ENCODE measurements at regions not wholly inside any gene's neighbourhood (a gene's known extent, or its start where the extent isn't known, plus 50 kb on each side); places are given as distances from the start of the nearest gene placed in this dataset.

DNA sequence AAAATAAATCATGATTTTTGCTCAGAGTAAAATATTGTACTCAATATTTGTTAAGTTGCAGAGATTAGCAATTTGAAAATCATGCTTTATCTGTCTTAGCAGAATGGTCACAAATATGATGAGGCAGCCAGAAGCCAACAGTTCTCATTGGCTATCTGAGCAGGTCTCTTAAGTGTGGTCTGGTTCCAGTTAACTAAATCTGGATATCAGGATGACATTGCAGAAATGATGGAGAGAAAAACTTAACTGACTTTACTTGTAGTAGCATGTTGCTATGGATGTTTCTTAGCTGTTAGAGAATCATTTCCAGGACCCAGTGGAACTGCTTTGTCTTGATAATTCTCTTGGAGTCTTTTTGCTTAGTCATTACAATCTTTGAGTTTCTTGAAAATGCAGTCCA is 1070.3 kb downstream of the JRKL start:
- H3K36me3 ChIP-seq (ENCODE audit: control insufficient read depth, insufficient read depth, low read length): no peaks in the 10 kb centered on the region
- CTCF ChIA-PET: no interaction called here
- H3K14ac ChIP-seq (replicated peaks; ENCODE audit: low read depth, low read length): no peak overlapping the region
- H3K56ac ChIP-seq (ENCODE audit: extremely low read depth, insufficient read depth, low read length): no peak overlapping the region
- no peak overlapping the region for H2BK20ac ChIP-seq (ENCODE audit: low read depth, low read length)
- intact Hi-C loops (cut with micrococcal nuclease): no loop called here
- no peak for TF ChIP-seq RAD21 (IDR thresholded peaks at IDR 0.05; ENCODE audit: low read length)
- TF ChIP-seq RCOR1 (IDR thresholded peaks at IDR 0.05; ENCODE audit: insufficient replicate concordance, low read length): no peak
- TF ChIP-seq FOS (IDR thresholded peaks at IDR 0.05; ENCODE audit: low read depth, low read length): no peak
- no peak for TF ChIP-seq MXI1 (IDR thresholded peaks at IDR 0.05; ENCODE audit: borderline replicate concordance, low read depth, low read length)
- H2AFZ ChIP-seq (replicated peaks; ENCODE audit: low read length, poor library complexity): no peak overlapping the region
- no peak overlapping the region for H3K9ac ChIP-seq (ENCODE audit: low read depth, low read length)
- H3K23ac ChIP-seq (ENCODE audit: low read depth, low read length): no peak overlapping the region
- no peak overlapping the region for H4K91ac ChIP-seq (ENCODE audit: insufficient read depth, low read depth, low read length)
- peaks cover 12% of the 10 kb centered on the region for H3K9me3 ChIP-seq (ENCODE audit: control insufficient read depth, insufficient read depth, low read length)
- H2BK5ac ChIP-seq (ENCODE audit: low read depth, low read length, poor library complexity, severe bottlenecking): no peak overlapping the region
- H2BK120ac ChIP-seq (ENCODE audit: low read depth, low read length): no peak overlapping the region
- H3K18ac ChIP-seq (ENCODE audit: low read depth, low read length): no peak overlapping the region
- no peaks in the 10 kb centered on the region for H3K27me3 ChIP-seq (ENCODE audit: control insufficient read depth, insufficient read depth, low read length)
- no peaks in the 10 kb centered on the region for H3K4me1 ChIP-seq (ENCODE audit: control insufficient read depth, insufficient read depth, low read length)
- no peak overlapping the region for H3K27ac ChIP-seq (ENCODE audit: insufficient read depth, low read length)
- BruUV-seq (replicated peaks): no TSS peak
- POLR2A ChIA-PET (ENCODE audit: unreplicated experiment): no interaction called here
- H2AK5ac ChIP-seq (ENCODE audit: low read depth, low read length): no peak overlapping the region
- no peak overlapping the region for H3K4ac ChIP-seq (ENCODE audit: low read depth, low read length)
- no peak overlapping the region for H3K4me2 ChIP-seq (ENCODE audit: low read depth, low read length)
- dilution Hi-C loops (cut with HindIII; ENCODE audit: low sequenced_read_pairs, unreplicated experiment): no loop called here
- in situ Hi-C loops (cut with MboI; ENCODE audit: low sequenced_read_pairs): no loop called here
- no peak overlapping the region for H3K4me3 ChIP-seq (ENCODE audit: insufficient read depth, low read depth, low read length)
- no peak overlapping the region for H4K5ac ChIP-seq (ENCODE audit: low read depth, low read length)
- no peak overlapping the region for H2BK15ac ChIP-seq (ENCODE audit: low read depth, low read length)
- H4K20me1 ChIP-seq (ENCODE audit: insufficient read depth, low read length): no peaks in the 10 kb centered on the region
- ATAC-seq (ENCODE audit: low read depth) (no peak), DNase-seq (no peak)
- no peaks in the 10 kb centered on the region for H3K79me1 ChIP-seq (ENCODE audit: low read depth in 1 of 2, low read length in 2 of 2)
- H2AK9ac ChIP-seq (replicated peaks; ENCODE audit: low read depth, low read length, poor library complexity): no peak overlapping the region
- H4K8ac ChIP-seq (ENCODE audit: low read depth in 2 of 2, low read length in 2 of 2): no peak overlapping the region
- H3K9me1 ChIP-seq (ENCODE audit: insufficient read depth, low read length): no peaks in the 10 kb centered on the region

Measured in IMR-90 (cell line).